ENCODE measurements at regions not wholly inside any gene's neighbourhood (a gene's known extent, or its start where the extent isn't known, plus 50 kb on each side); places are given as distances from the start of the nearest gene placed in this dataset.

- no peak overlapping the region for H3K4me3 ChIP-seq (ENCODE audit: low read depth, low read length)
- TF ChIP-seq CTCF (IDR thresholded peaks at IDR 0.05; ENCODE audit: insufficient read depth, low read depth, low read length), result no peak
- no peak for DNase-seq (ENCODE audit: low read depth)
Measured at GRCh38 chr4:119765951-119766350, 137.3 kb upstream of the PDE5A start.

DNA sequence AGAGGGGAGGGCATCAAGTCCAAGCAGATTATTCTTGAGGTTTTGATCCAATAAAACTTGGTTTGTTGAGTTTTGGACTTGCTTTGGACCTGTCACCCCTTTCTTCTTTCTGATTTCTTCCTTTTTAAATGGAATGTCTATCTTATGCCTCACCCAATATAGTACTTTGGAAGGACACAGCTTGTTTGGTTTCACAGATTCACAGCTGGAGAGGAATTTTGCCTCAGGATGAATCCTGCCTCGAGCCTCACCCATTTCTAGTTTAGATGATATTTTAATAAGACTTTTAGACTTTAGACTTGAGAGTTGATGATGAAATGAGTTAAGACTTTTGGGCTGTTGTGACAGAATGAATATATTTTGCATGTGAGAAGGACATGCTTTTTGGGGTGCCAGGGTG, 136.9 kb upstream of the PDE5A start:
- H3K4me3 ChIP-seq (ENCODE audit: low read depth, low read length), result no peak overlapping the region
- TF ChIP-seq CTCF (IDR thresholded peaks at IDR 0.05; ENCODE audit: insufficient read depth, low read depth, low read length), result no peak
- no peak for DNase-seq (ENCODE audit: low read depth)

GRCh38 chr4:119763386-119763785, 134.8 kb upstream of the PDE5A start:
- no peak overlapping the region for H3K4me3 ChIP-seq (ENCODE audit: low read depth, low read length)
- DNase-seq (ENCODE audit: low read depth), result no peak
- no peak for TF ChIP-seq CTCF (IDR thresholded peaks at IDR 0.05; ENCODE audit: insufficient read depth, low read depth, low read length)

- TF ChIP-seq CTCF (IDR thresholded peaks at IDR 0.05; ENCODE audit: insufficient read depth, low read depth, low read length), result no peak
- H3K4me3 ChIP-seq (ENCODE audit: low read depth, low read length), result no peak overlapping the region
- DNase-seq (ENCODE audit: low read depth), result no peak
Measured at GRCh38 chr4:119755599-119755998, 127.0 kb upstream of the PDE5A start.

DNA sequence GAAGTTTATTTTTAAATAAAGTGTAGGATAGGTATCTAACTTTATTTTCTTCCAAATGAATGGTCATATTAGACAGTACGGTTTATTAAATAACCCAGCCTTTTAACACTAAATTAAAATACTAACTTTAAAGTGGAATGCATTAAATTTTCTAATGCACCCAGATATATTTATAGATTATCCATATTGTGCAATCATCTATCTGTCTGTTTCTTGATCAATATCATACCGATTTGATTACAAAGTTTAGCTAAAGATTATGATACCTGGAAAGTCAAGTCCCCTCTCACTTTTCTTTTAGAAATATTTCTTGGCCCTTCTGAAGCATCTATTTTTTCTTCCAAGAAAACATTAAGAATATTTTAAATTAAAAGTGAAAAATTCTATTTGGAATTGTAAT, 124.3 kb upstream of the PDE5A start:
- DNase-seq (ENCODE audit: low read depth), result no peak
- no peak for TF ChIP-seq CTCF (IDR thresholded peaks at IDR 0.05; ENCODE audit: insufficient read depth, low read depth, low read length)
- H3K4me3 ChIP-seq (ENCODE audit: low read depth, low read length), result no peak overlapping the region

GRCh38 chr4:119750771-119751170, 122.2 kb upstream of the PDE5A start:
- no peak for TF ChIP-seq CTCF (IDR thresholded peaks at IDR 0.05; ENCODE audit: insufficient read depth, low read depth, low read length)
- no peak overlapping the region for H3K4me3 ChIP-seq (ENCODE audit: low read depth, low read length)
- DNase-seq (ENCODE audit: low read depth), result no peak

GRCh38 chr4:119750048-119750447, 121.4 kb upstream of the PDE5A start:
- DNase-seq (ENCODE audit: low read depth), result no peak
- TF ChIP-seq CTCF (IDR thresholded peaks at IDR 0.05; ENCODE audit: insufficient read depth, low read depth, low read length), result no peak

More at GRCh38 chr4:119750048-119750447, 121.4 kb upstream of the PDE5A start:
- H3K4me3 ChIP-seq (ENCODE audit: low read depth, low read length), result no peak overlapping the region
